Erythroblast (primary cell): ENCODE measurements at regions not wholly inside any gene's neighbourhood (a gene's known extent, or its start where the extent isn't known, plus 50 kb on each side); places are given as distances from the start of the nearest gene placed in this dataset.

ENCODE experiments used
- GATA1 ChIP-seq: IDR thresholded peaks from 2 replicates; pipeline ENCODE4 v1.6.1; 2011; ENCODE audit warnings: low read depth, mild to moderate bottlenecking, control low read depth, low read length, moderate library complexity
- POLR2A ChIP-seq: IDR thresholded peaks from 2 replicates; pipeline ENCODE4 v1.6.1; 2011; ENCODE audit warnings: mild to moderate bottlenecking, low read length

DNA sequence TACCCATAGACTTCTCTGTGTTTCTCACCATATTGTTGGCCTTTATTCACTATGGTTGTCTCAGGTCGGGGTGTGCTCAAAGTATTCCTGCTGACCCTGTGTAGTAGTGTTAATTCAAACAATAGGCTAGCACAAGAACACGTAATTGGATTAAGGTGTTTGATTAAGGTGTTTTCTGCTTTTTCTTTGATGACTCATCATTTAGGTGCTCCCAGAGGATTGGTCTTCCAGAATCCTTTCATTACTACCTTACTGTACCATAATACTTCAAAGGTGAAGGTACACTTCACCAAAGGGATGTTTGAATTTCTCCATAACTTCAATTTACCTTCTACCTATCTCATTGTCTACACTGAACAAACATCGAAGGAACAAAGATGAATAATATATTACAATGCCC is 121.7 kb upstream of the CCDC160 start:
- no peak for TF ChIP-seq POLR2A
- no peak for TF ChIP-seq GATA1
